ENCODE measurements at regions not wholly inside any gene's neighbourhood (a gene's known extent, or its start where the extent isn't known, plus 50 kb on each side); places are given as distances from the start of the nearest gene placed in this dataset.

DNA sequence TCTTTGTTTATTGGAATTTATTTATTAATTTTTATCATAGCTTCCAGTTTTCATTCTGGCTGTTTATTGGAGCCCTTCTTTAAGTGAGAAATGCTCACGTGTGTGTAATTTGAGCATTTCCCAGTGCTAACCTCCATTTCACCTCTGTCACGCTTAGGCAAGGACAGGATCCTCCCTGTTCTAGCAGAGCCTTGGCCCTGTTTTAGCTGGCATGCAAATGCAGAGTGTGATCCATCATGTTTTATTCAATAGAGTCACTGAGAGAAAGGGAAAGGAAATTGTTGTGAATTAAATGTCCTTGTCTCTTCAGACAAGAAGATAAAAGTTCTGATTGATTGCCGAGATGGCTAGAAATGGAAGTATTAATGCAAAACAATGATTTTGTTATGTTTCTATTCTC, 137.3 kb upstream of the ACO1 start:
- H2BK5ac ChIP-seq (ENCODE audit: low read depth, low read length), result no peak overlapping the region
- TF ChIP-seq ZNF274 (IDR thresholded peaks at IDR 0.05; ENCODE audit: borderline replicate concordance, extremely low read depth, low read length) (no peak), TAF1 (IDR thresholded peaks at IDR 0.05; ENCODE audit: low read depth, low read length) (no peak), SIN3A (conservative IDR thresholded peaks at IDR 0.05 in 1 of 2, IDR thresholded peaks at IDR 0.05 in 1 of 2; ENCODE audit: low read depth in 1 of 2, low read length in 2 of 2) (no peak), RAD21 (IDR thresholded peaks at IDR 0.05 in 1 of 2, conservative IDR thresholded peaks at IDR 0.05 in 1 of 2; ENCODE audit: low read depth in 2 of 2, low read length in 2 of 2) (no peak), RNF2 (IDR thresholded peaks at IDR 0.05; ENCODE audit: borderline replicate concordance, low read depth, low read length, missing control alignments, poor library complexity, severe bottlenecking) (no peak), HDAC6 (IDR thresholded peaks at IDR 0.05; ENCODE audit: low read depth, low read length) (no peak), SP4 (IDR thresholded peaks at IDR 0.05; ENCODE audit: low read length) (no peak), SUZ12 (IDR thresholded peaks at IDR 0.05; ENCODE audit: low read length) (no peak), FOSL1 (IDR thresholded peaks at IDR 0.05; ENCODE audit: insufficient read depth, low read depth, low read length) (no peak), GABPA (IDR thresholded peaks at IDR 0.05; ENCODE audit: borderline replicate concordance, insufficient read depth, low read length) (no peak)
- H3K27ac ChIP-seq (ENCODE audit: low read depth, low read length), result no peak overlapping the region
- H3K9ac ChIP-seq (replicated peaks in 1 of 4; ENCODE audit: extremely low read depth in 1 of 4, low read depth in 3 of 4, low read length in 3 of 4), result no peak overlapping the region
- no peak overlapping the region for H3K14ac ChIP-seq (ENCODE audit: insufficient read length)
- FAIRE-seq (no peak), DNase-seq (ENCODE audit: low read depth in 1 of 2, low spot score in 2 of 2) (no peak)
- H3K36me3 ChIP-seq (ENCODE audit: control insufficient read depth in 2 of 4, insufficient read depth in 4 of 4, low read length in 3 of 4), result no peaks in the 10 kb centered on the region
- H2BK120ac ChIP-seq (replicated peaks; ENCODE audit: low read depth, low read length), result no peak overlapping the region
- no peak overlapping the region for H3K56ac ChIP-seq (replicated peaks; ENCODE audit: insufficient read length, low read depth, low read length)
- H3K27me3 ChIP-seq (replicated peaks in 1 of 4; ENCODE audit: control insufficient read depth in 3 of 4, extremely low read depth in 1 of 4, insufficient read depth in 3 of 4, low read length in 3 of 4), result no peaks in the 10 kb centered on the region
- no peak overlapping the region for H2AK5ac ChIP-seq (ENCODE audit: low read depth, low read length)
- H2BK15ac ChIP-seq (ENCODE audit: low read length), result no peak overlapping the region
- no peaks in the 10 kb centered on the region for H4K20me1 ChIP-seq (replicated peaks in 1 of 2; ENCODE audit: control insufficient read depth in 1 of 2, insufficient read depth in 2 of 2, low read length in 2 of 2)
- ChIA-PET CTCF (ENCODE audit: partially characterized antibody) (interaction anchor here (0.9 to 1.4 kb wide), 3 partner anchors 110 to 237 kb away, joined by 3 to 4 read pairs (median 3); no protein-coding TSS in a partner anchor), POLR2A (ENCODE audit: partially characterized antibody) (no interaction called here)
- no peak overlapping the region for H3K4me3 ChIP-seq (ENCODE audit: extremely low read depth in 1 of 4, insufficient read depth in 2 of 4, low read depth in 3 of 4, low read length in 4 of 4)
- no peak overlapping the region for H4K8ac ChIP-seq (ENCODE audit: extremely low read depth, insufficient read depth, low read length)
- no peak overlapping the region for H3K18ac ChIP-seq (ENCODE audit: extremely low read depth, low read length)
- H3K4ac ChIP-seq (replicated peaks; ENCODE audit: insufficient read length, low read depth, low read length), result no peak overlapping the region
- H3K79me1 ChIP-seq (ENCODE audit: low read depth, low read length), result no peaks in the 10 kb centered on the region
- H3K4me1 ChIP-seq (replicated peaks in 1 of 4; ENCODE audit: control insufficient read depth in 3 of 4, insufficient read depth in 4 of 4, low read length in 3 of 4), result no peaks in the 10 kb centered on the region
- H3K23me2 ChIP-seq (ENCODE audit: low read depth, low read length), result no peaks in the 10 kb centered on the region
- no peak overlapping the region for H4K5ac ChIP-seq (ENCODE audit: insufficient read length, low read depth, low read length)
- H3K79me2 ChIP-seq (ENCODE audit: control insufficient read depth in 1 of 2, insufficient read depth in 2 of 2, low read length in 2 of 2), result no peaks in the 10 kb centered on the region
- H3K9me3 ChIP-seq (ENCODE audit: insufficient read depth in 2 of 2, low read depth in 1 of 2, low read length in 1 of 2), result no peaks in the 10 kb centered on the region
- H3K4me2 ChIP-seq (ENCODE audit: insufficient read depth in 1 of 2, low read depth in 2 of 2, low read length in 2 of 2), result no peak overlapping the region
- WGBS, 2 experiments (ENCODE audit: extremely low coverage in 1 of 2, insufficient coverage in 1 of 2, insufficient read length in 1 of 2, insufficient replicate concordance in 2 of 2, low coverage in 1 of 2, low lambda C conversion rate in 2 of 2, missing lambda C conversion rate in 1 of 2), result 90% methylated on average over 3 of the region's 3 CpGs; no CpG with 5 or more reads in 1 of the 2 experiments
- no peak overlapping the region for H3K23ac ChIP-seq (ENCODE audit: insufficient read length)
- no peak overlapping the region for H2BK12ac ChIP-seq (ENCODE audit: low read depth, low read length)
- no peak overlapping the region for H2AFZ ChIP-seq (ENCODE audit: low read length)
- no peak overlapping the region for H2BK20ac ChIP-seq (ENCODE audit: low read length)
- H4K91ac ChIP-seq (replicated peaks; ENCODE audit: insufficient read length, low read length), result no peak overlapping the region
